ENCODE measurements at regions not wholly inside any gene's neighbourhood (a gene's known extent, or its start where the extent isn't known, plus 50 kb on each side); places are given as distances from the start of the nearest gene placed in this dataset.
"Not testable (repeated sequence)": the region's sequence is repeated elsewhere in the genome, so short reads cannot be mapped to it uniquely, and the experiment has no call there.

GRCh38 chr15:23750179-23750578 is 63.1 kb upstream of the NDN start:
- no peak for DNase-seq

- DNase-seq: no peak
Observed at GRCh38 chr15:23750776-23751175, 63.7 kb upstream of the NDN start.

GRCh38 chr15:23753248-23753647 is 66.1 kb upstream of the NDN start:
- DNase-seq: no peak

- no peak for DNase-seq
Observed at GRCh38 chr15:23758891-23759290, 71.8 kb upstream of the NDN start.

GRCh38 chr15:23760024-23760423 is 72.9 kb upstream of the NDN start:
- no peak for DNase-seq

- no peak for DNase-seq
Observed at GRCh38 chr15:23761386-23761785, 74.3 kb upstream of the NDN start.

- DNase-seq: no peak
Observed at GRCh38 chr15:23762026-23762425, 74.9 kb upstream of the NDN start.

GRCh38 chr15:23763021-23763420 is 75.9 kb upstream of the NDN start:
- no peak for DNase-seq

- DNase-seq: no peak
Observed at GRCh38 chr15:23764306-23764705, 77.2 kb upstream of the NDN start.

- DNase-seq: no peak
Observed at GRCh38 chr15:23764716-23765115, 77.6 kb upstream of the NDN start.

- not testable (repeated sequence) for DNase-seq
Observed at GRCh38 chr15:23766779-23767178, 79.7 kb upstream of the NDN start.

GRCh38 chr15:23773093-23773492 is 86.0 kb upstream of the NDN start:
- DNase-seq: no peak

GRCh38 chr15:23787346-23788105 is 100.4 kb upstream of the NDN start:
- no peak for DNase-seq

GRCh38 chr15:23793191-23793680 is 106.1 kb upstream of the NDN start:
- no peak for DNase-seq

- DNase-seq: no peak
Observed at GRCh38 chr15:23797747-23798446, 110.8 kb upstream of the NDN start.

- no peak for DNase-seq
Observed at GRCh38 chr15:23801881-23802280, 114.8 kb upstream of the NDN start.

GRCh38 chr15:23802896-23803435 is 115.9 kb upstream of the NDN start:
- DNase-seq: not testable (repeated sequence)

GRCh38 chr15:23806980-23807379 is 119.9 kb upstream of the NDN start:
- no peak for DNase-seq

GRCh38 chr15:23823508-23823907 is 136.4 kb upstream of the NDN start:
- no peak for DNase-seq

- DNase-seq: no peak
Observed at GRCh38 chr15:23828786-23829185, 141.7 kb upstream of the NDN start.

- no peak for DNase-seq
Observed at GRCh38 chr15:23835953-23836352, 148.8 kb upstream of the NDN start.

GRCh38 chr15:23839893-23840474 is 152.9 kb upstream of the NDN start:
- DNase-seq: no peak

GRCh38 chr15:23846218-23846617 is 159.1 kb upstream of the NDN start:
- DNase-seq: no peak

GRCh38 chr15:23850666-23851065 is 163.6 kb upstream of the NDN start:
- DNase-seq: no peak

All from SW 1271 (cell line).